22Rv1 (cell line): ENCODE measurements at regions not wholly inside any gene's neighbourhood (a gene's known extent, or its start where the extent isn't known, plus 50 kb on each side); places are given as distances from the start of the nearest gene placed in this dataset.

Experiments
- CTCF ChIP-seq: fragments of 450-650 bp; IDR thresholded peaks from 2 replicates; pipeline ENCODE4 v1.5.1; 2017; ENCODE audit warnings: mild to moderate bottlenecking
- ZFX ChIP-seq: fragments of 450-650 bp; IDR thresholded peaks from 2 replicates; pipeline ENCODE4 v1.6.1; 2017; ENCODE audit warnings: antibody characterized with exemption, borderline replicate concordance

- no peak for TF ChIP-seq CTCF
- TF ChIP-seq ZFX, result no peak
Measured at GRCh38 chr15:70246623-70247220, 149.0 kb upstream of the TLE3 start.
